Sciatic nerve (tissue), 2 donors: ENCODE measurements at regions not wholly inside any gene's neighbourhood (a gene's known extent, or its start where the extent isn't known, plus 50 kb on each side); places are given as distances from the start of the nearest gene placed in this dataset.
A peak's percentile ranks its signal among the peaks of the same experiment; 100 is the strongest.
"Not testable (repeated sequence)": the region's sequence is repeated elsewhere in the genome, so short reads cannot be mapped to it uniquely, and the experiment has no call there.

Source experiments
- ATAC-seq: fragments of 200-7000 bp; cut with Tn5 transposase; one replicate; pipeline ENCODE4 v1.9.1; 2020; ENCODE audit warnings: mild to moderate bottlenecking, moderate library complexity
- DNase-seq: peaks from one replicate; pipeline ENCODE4 v3.0.0-alpha.2; 2020; ENCODE audit warnings: low spot score
- intact Hi-C: fragments of 100-400 bp; cut with DNase I; formaldehyde crosslinking; loops from one replicate; pipeline ENCODE4 v1.14.2; 2022
- donor health status: DM: no; HTN: no; CAD: no.
- donor health status: DM: no; HTN: no; CAD: no.

DNA sequence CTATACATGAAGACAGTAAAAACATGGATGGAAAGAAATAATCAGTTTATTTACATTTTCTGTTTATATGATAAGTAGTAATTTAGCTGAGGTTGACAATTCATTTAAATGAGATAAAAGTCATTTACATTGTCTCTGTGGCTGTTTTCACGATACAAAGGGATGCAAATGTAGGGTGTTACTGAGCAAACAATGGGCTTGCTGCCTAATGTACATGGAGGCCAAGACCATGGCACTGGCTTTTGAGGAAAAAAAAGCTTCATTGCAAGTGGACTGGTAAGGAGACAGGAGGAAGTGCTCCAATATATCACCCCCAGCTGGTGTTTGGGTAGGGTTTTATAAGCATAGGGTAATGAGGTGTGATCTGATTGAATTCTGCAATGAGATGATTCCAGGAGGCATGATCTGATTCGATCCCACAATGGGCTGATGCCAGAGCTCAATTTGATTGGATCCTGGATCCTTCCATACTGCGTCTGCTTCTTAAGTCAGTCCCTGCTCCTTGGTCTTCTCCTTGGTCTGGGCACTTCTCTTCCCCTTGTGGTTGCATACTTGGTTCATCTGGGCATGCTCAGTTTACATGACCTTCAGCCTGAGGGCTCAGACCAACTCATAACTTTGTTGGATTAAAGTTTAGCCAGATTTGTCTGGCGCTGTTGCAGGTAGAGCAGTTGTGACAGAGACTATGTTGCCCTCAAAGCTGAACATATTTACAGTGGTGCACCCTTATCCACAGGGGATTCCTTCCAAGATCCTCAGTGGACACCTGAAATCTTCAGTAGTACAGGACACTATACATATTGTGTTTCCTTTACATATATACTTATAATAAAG, 181.2 kb downstream of the SPATA31A6 start:
- intact Hi-C loops, ATAC-seq: not testable (repeated sequence)

DNA sequence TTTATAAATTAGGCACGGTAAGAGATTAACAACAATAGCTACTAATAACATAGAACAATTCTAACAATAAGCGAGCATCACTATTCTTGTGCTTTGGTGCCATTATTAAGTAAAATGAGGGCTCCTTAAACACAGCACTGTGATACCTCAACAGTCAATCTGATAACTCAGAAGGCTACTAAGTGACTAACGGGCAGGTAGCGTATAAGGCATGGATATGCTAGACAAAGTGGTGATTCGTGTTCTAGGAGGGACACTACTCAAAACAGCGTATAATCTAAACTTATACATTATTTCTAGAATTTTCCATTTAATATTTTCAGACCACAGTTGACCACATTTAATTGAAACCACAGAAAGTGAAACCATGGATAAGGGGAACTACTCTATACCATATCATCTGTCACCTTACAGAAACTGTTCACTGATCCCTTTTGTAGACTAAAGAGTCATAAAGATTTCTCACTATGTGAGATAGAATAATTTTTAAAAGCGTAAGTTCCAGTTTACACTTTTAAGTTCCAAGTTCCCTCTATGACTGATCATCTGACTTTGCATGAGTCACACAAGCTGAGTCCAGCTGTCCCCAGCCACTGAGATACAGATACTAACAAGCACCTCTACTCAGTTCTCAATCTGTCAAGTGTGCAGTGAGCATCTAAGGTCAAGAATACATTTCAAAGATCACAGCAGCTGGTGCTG, 181.9 kb downstream of the SPATA31A6 start:
- ATAC-seq = peak; percentile 52
- DNase-seq, intact Hi-C loops: not testable (repeated sequence)

More for the DNA sequence above, 181.2 kb downstream of the SPATA31A6 start:
- not testable (repeated sequence) for DNase-seq

DNA sequence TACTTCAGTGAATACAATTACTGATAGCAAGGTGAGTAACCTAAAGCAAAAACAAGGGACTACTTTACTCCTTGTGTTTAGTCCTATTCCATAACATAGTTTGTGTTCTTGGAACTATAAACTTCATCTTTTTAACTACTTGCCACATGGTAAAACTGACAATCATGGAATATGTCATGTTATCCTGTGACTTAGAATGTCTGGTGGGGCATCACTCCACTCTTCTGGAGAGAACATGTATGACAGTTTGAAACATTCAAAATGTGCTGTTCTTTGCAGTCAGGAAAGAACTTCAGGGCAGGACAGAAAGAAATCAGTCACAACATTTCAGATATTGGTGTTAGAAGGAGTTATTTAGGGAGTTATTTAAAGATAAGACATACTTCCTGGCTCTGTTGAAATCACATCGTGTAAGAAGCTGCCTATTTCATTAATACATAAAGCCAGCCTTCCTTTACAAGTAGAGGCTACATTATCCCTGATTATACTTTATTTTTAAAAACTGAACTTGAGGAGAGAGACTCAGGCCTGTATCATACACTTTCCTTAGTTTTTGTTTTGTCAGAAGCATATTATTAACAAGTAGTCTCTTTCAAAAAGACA, 184.9 kb downstream of the SPATA31A6 start:
- DNase-seq, ATAC-seq, intact Hi-C loops: not testable (repeated sequence)

DNA sequence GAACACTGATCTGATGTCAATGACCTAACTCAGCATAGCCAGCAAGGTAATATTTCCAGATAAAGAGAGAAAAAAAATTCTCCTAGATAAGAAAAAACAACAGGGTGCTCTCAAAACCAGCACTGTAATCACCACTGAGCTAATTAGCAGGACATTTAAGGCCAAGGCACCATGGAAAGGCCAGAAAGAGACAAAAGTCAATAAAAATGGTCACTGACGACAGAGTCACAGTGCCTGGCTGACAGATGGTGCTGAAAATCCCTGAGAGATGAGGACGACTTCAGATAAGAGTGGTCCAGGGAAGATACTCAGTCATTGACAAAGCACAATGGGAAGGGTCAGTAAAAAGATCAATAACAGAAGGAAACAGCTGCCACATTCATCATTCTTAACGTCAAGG, 186.7 kb downstream of the SPATA31A6 start:
- ATAC-seq, intact Hi-C loops: not testable (repeated sequence)

DNA sequence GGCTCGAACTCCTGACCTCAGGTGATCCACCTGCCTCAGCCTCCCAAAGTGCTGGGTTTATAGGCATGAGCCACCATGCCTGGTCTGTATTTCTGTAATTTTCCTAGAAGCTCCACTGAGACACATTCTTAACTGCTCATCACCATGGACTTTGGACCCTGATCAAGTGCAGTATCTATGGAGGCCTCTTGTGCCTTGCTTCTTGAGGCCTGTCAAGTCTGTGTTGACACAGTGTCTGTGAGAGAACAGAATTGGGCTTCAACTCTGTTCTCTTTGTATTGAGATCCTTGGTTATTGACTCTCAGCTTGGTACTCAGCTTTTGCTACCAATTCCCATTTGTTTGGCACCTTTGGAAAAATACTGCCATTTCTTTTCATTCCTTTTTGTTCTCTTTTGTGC, 188.0 kb downstream of the SPATA31A6 start:
- DNase-seq, intact Hi-C loops, ATAC-seq: not testable (repeated sequence)

More for the DNA sequence above, 186.7 kb downstream of the SPATA31A6 start:
- DNase-seq = not testable (repeated sequence)

DNA sequence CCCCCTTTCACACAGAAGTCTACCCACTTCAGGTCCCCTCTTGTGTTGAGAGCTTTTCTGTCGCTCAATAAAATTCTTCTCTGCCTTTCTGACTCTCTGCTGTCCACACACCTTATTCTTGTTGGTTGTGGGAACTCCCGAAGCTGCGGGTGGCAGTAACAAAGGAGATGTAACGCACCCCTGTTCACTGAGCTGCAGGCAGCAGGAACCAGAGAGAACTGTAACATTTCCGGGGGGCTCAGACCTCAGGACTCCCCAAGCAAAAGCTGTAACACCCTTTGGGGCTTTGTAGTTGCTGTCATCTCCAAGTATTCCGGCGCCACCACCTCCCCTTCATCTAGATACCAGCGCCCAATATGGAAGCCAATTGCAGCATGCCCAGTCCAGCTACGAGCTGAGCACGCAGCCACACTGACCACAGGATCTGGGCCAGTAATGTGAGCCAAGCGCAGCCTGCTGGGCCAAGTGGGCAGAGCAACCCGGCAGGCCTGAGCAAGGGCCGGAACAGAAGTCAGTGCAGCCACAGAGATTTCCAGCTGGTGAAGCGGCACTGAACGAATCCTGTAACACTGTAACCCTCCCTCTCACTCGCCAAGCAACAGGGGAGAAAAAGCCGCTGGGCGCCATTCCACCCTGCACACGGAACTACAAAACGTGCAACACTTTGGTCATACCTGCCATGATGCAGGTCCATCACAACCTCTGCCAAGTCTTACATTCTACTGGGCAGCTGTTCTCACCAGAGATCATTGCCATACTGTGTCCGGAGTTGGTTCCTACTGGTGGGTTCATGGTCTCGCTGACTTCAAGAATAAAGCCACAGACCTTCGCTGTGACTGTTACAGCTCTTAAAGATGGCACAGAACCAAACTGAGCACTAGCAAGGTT, 194.3 kb downstream of the SPATA31A6 start:
- peak; percentile 54 for ATAC-seq
- intact Hi-C loops = not testable (repeated sequence)

DNA sequence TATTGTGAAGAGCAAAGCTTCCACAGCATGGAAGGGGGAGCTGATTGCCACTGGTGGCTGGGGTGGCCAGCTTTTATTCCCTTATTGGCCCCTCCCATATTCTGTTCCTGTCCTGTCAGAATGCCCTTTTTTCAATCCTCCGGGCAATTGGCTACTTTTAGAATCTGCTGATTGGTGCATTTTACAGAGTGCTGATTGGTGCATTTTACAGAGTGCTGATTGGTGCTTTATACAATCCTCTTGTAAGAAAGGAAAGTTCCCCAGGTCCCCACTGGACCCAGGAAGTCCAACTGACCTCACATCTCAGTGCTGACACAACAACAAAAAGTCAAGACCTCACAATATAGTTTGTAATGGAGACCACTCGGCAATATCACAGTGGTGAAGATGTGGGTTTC, 195.0 kb downstream of the SPATA31A6 start:
- DNase-seq = no peak
- ATAC-seq = no peak
- intact Hi-C loops = no loop called here

More for the DNA sequence above, 194.3 kb downstream of the SPATA31A6 start:
- not testable (repeated sequence) for DNase-seq

DNA sequence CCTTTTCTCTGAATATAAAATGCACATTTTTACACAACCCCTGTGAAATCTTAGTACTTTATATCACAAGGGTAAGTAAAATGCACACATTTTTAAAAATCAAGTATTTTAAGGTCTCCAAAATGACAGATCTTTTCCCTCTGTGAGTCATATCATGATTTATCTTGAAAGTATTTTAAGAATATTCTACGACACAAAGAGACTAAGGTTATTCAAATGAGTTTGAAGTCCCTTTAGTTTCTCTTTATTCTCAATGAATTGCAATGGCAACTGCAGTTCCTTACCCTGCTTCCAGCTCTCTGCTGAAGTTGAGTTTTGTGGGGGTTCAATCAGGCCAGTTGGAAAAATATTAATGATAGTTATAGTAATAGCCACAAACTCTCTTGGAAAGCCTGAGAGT, 196.1 kb downstream of the SPATA31A6 start:
- intact Hi-C loops, ATAC-seq, DNase-seq: not testable (repeated sequence)

DNA sequence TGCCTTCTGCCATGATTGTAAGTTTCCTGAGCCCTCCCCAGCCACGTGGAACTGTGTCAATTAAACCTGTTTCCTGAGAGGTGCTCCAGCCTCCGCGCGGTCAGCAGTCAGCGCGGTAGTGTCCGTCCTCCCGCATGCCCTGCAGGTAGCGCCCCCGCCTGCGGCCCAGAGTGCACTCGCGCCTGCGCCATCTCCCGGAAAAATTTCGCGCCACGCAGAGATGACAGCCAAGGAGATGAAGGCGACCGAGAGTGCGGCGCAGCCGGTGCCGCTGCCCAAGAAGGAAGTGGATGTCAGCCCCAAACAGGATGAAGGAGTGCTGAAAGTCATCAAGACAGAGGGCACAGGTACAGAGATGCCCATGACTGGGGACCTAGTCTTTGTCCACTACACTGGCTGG, 201.1 kb downstream of the SPATA31A6 start:
- intact Hi-C loops, ATAC-seq, DNase-seq: not testable (repeated sequence)

DNA sequence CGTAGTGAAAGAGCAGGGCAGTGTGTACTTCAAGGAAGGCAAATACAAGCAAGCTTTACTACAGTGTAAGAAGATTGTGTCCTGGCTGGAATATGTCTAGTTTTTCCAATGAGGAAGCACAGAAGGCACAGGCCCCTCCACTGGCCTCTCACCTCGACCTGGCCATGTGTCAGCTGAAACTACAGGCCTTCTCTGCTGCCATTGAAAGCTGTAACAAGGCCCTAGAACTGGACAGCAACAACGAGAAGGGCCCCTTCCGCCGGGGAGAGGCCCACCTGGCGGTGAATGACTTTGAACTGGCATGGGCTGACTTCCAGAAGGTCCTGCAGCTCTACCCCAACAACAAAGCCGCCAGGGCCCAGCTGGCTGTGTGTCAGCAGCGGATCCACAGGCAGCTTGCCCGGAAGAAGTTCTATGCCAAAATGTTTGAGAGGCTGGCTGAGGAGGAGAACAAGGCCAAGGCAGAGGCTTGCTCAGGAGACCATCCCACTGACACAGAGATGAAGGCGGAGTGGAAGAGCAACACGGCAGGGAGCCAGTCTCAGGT, 202.2 kb downstream of the SPATA31A6 start:
- intact Hi-C loops, DNase-seq: not testable (repeated sequence)
- ATAC-seq = peak; percentile 23

DNA sequence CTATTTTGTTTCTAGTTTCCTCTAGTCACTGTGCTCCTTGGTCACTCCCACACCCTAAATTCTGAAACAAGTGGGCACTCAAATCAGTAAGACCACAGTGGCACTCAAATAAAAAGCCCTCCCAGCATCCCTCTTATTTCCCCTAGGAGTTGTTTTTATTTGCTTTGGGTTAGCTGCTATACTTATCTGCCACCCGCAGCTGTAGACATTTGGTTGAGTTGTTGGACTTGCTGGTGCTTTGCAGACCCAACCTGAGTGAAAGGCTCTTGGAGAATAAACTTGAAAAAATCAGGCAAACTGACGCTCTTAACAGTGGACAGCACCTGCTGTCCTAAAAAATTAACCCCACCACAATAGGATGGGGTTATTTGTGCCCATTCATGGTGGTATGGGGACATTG, 203.0 kb downstream of the SPATA31A6 start:
- intact Hi-C loops = no loop called here
- no peak for DNase-seq
- no peak for ATAC-seq

DNA sequence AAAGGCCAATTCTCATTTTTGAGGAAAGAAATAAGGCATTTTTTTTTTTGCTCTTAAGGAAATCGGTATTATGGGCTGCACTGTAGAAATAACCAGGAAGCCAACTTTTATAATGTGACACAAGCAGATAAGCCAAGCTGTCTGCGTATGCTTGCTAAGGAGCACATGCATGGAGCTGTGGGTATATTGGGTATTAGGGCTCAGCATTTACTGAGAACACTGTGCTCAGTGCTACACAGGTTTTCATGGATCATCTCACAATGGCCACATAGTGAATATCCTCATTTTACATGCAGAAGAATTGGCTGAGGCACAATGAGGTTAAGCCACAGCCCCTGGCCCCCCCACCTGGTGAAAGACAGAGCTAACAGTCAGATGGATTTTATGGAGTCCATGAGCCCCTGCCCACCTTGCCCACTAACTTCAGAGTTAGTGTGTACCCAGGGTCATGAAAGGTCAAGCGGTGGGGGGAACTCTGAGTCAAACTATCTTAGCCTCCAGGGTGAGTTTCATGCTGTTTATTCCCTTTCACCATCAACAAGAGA, 204.8 kb downstream of the SPATA31A6 start:
- DNase-seq (no peak), ATAC-seq (peak; percentile 27)
- intact Hi-C loops = no loop called here

DNA sequence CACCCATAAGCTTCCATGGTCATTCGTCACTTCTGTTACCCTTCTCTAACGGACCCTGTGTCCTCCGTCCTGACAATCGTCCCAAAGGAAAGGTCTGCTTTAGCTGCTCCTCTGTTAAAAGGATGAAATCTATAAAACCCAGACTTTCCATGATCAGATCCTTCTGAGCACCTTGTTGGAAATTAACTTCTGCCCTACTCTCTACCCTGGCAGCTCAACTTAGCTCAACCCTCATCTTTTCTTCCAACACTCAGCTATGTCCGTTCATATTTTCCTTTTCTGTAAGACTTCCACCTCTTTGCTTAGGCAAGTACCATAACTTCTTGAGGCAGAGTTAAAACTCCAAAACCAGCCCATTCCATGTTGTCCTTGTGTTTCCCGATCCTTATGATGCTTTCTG, 205.4 kb downstream of the SPATA31A6 start:
- no peak for DNase-seq
- intact Hi-C loops = no loop called here
- ATAC-seq = no peak

DNA sequence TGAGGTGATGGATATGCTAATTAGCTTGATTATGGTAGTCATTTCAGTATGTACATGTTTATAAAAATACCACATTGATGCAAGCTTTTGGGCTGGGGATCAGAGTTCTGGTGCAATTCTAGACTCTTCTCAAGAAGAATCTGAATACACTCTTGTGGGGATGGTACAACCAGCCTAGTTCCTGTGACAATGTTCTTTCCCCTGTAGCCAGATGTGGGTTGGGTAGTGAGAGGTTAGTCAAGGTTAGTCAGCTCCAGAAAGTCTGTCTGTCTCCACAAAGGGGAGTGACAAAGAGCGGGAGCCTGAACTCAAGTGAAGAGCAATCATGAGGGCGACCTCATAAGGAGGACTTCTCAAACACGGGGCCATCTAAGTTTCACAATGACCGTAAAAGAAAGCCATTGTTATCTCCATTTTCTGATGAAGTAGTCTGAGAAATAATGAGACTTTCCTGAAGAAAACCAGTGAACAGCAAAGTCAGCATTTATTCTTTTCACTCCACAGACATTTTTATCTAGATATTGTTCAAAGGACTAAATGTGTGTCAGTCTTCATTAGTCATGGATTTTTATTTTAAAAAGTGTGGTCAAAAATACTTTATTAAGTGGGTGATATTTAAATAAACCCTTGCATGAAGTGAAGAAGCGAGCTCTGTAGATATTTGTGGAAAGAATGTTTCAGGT, 209.5 kb downstream of the SPATA31A6 start:
- DNase-seq, intact Hi-C loops, ATAC-seq: not testable (repeated sequence)

DNA sequence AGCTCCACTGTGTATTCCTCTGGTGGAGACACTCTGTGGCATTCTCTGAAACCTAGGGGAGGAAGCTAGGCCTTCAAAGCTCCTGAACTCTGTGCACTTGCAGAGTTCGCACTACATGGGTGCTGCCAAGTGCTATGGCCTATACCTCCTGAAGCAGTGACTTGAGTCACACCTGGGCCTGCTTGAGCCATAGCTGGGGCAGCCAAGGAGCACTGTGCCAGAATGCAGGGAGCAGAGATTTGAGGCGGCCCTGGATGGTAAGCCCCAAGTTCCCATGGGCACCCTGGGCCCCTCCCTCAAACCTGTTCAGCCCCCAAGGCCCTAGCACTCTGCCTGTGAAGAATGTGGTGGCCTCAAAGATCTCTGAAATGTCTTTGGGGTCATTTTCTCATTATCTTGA, 212.9 kb downstream of the SPATA31A6 start:
- intact Hi-C loops = no loop called here
- ATAC-seq (peak; percentile 27), DNase-seq (no peak)

DNA sequence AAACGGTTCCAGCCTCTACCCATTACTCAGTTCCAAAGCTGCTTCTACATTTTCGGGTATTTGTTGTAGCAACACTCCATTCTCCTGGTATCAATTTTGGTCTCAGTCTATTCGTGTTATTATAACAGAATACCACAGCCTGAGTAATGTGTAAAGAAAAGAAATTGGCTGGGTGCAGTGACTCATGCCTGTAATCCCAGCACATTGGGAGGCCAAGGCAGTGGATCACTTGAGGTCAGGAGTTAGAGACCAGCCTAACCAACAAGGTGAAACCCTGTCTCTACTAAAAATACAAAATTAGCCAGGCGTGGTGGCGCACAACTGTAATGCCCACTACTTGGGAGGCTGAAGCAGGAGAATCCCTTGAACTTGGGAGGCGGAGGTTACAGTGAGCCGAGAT, 213.9 kb downstream of the SPATA31A6 start:
- DNase-seq, ATAC-seq, intact Hi-C loops: not testable (repeated sequence)

DNA sequence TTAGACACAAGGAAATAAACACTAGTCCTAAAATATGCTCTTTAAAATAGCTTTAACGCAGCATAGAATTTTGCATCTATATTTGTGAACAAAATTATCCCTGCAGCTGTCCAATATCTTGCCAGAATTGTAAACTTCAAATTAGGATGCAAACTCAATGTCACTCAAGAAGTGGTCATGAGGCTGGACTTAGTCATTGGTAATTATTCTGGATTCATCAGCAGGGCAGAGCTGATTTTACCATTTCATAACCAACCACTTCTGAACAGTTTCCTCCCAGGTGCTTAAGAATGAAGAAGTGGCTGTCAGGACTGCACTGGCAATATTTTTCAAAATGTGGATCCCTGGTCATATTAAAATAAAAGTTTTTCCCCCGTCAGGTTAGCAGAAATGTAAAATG, 219.5 kb downstream of the SPATA31A6 start:
- DNase-seq, intact Hi-C loops, ATAC-seq: not testable (repeated sequence)
